GM18909 (cell line): ENCODE measurements at regions not wholly inside any gene's neighbourhood (a gene's known extent, or its start where the extent isn't known, plus 50 kb on each side); places are given as distances from the start of the nearest gene placed in this dataset.
"Not testable (repeated sequence)": the region's sequence is repeated elsewhere in the genome, so short reads cannot be mapped to it uniquely, and the experiment has no call there.

Experiments
- ATAC-seq: cut with Tn5 transposase; IDR thresholded peaks from one replicate; pipeline ENCODE4 v1.9.1; 2021; ENCODE audit warnings: mild to moderate bottlenecking; ENCODE audit not compliant: unreplicated experiment, poor library complexity

GRCh38 chr12:131397493-131398181 lies 313.3 kb upstream of the SFSWAP start:
- ATAC-seq = no peak

- ATAC-seq = no peak
Measured at GRCh38 chr12:131399000-131399399, 311.9 kb upstream of the SFSWAP start.

- not testable (repeated sequence) for ATAC-seq
Measured at GRCh38 chr12:131400668-131401294, 310.1 kb upstream of the SFSWAP start.

- not testable (repeated sequence) for ATAC-seq
Measured at GRCh38 chr12:131401907-131402633, 308.8 kb upstream of the SFSWAP start.

DNA sequence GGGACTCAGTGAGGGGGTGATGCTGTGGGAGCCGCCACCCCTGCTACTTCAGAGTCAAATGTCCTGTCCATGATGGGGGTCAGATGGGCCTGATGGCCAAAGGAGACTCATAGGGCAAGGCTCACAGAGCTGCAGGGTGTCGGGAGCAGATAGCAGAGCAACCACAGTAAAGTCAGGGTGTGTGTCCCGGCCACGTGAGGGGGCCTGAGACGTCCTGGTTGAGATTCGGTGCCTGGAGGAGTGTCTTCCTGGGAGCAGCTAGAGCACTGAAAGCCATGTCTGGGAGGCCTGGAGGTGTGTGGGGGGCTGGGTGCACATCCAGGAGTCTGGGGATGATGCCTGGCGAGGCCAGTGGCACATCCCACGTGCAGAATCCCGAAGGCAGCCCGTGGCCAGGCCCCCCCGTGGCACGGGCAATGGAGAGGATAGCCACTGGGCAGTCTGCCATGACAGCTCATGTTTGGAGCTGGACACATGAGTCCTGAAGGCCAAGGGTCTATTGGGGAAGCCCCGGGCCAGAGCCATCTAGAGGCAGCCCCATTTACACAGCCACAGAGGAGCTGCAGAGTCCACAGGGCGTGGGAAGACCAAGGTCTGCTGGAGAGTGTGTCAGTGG lies 308.0 kb upstream of the SFSWAP start:
- ATAC-seq = no peak

GRCh38 chr12:131403676-131404075 lies 307.2 kb upstream of the SFSWAP start:
- ATAC-seq = no peak

GRCh38 chr12:131404705-131405104 lies 306.2 kb upstream of the SFSWAP start:
- ATAC-seq = no peak

DNA sequence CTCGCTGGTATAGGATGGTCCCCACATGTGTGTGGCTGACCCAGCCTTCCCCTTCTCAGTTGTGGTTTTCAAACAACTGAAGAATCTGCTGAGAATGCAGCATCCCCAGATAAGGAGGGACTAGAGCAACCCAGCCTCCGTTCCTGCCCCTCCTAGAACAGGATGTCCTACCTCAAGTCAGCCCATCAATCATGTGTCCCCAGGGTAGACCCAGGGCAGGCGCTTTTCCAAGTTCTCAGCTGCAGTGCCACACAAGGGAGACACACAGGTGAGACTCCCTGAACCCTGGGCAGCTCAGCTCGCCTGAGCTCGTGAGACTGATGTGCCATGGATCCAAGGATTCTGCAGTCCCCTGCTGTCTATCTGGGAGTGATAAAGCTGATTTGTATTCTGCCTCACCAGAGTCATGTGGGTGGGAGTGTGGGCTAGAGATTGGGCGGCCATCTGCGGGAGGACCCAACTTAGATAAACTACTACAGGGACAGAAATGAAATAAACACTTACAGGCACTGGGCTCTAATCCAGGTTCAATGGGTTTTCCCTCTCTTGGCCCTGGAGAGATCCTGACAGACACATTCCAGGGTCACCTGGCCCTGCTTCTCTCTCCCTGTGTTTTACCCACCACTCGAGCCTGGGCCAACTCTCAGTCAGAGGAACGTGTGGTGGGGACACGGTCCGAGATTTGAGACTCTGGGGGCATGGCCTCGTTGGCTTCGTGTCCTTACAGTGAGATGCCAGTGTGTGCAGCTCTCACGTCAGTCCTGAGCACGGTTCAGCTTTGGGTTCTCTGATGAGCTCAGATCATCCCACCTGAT lies 303.5 kb upstream of the SFSWAP start:
- ATAC-seq = no peak

- no peak for ATAC-seq
Measured at GRCh38 chr12:131408036-131408365, 302.9 kb upstream of the SFSWAP start.

DNA sequence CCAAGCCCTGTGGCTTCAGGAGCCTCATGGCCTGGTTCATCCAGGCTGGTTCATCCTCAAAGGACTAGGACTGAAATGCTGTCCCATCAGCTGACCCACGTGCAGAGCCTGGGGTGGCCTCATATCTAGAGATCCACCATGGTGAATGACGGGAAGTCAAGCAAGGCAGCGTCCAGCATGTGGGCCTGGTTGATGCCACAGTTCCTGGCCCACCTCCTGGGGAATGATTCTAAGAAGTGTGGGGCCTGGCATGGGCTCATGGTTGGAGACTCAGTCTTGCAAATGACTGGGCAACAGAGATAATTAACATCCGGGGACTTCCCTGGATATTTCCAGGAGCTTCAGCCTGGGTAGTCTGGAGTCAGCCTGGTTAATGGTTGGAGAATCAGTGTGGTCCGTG lies 302.4 kb upstream of the SFSWAP start:
- ATAC-seq = no peak

GRCh38 chr12:131409211-131409610 lies 301.7 kb upstream of the SFSWAP start:
- no peak for ATAC-seq

- ATAC-seq = not testable (repeated sequence)
Measured at GRCh38 chr12:131411827-131412226, 299.1 kb upstream of the SFSWAP start.

DNA sequence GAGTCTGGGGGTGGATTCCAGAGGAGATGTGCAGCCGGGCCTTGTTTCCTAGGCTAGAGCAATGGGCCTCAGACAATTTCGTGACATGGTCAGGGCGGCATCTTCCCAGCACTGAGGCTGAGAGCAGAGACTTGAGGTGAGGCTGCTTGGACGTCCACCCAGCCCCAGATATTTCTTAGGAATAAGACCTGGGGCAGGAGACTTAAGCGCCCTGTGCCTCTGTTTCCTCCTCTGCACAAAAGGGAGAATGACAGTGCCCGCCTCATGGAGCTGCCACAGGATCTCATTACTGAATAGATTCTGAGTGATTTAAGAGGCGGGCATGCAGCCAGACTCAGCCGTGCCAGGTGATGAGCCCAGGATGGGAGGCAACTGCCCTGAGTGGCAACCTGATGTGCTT lies 297.9 kb upstream of the SFSWAP start:
- ATAC-seq = no peak

DNA sequence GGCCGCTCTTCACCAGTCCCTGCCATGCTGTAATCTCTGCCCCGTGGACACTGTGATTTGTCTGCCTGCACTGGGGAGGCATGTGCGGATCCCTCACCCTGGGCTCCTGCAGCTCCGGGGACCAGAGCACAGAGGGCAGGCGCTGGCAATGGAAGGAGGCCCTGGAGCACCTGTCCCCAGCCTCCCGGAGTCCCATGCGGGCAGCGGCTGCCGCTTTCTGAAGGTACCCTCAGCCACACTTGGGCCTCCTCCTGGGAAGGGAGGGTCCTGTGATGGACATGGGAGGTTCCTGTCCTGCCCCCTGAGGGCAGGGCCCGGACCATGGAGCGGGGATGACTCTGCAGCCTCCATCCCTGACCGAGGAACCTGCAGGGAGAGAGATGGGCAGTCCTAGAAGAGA lies 297.4 kb upstream of the SFSWAP start:
- ATAC-seq = no peak

DNA sequence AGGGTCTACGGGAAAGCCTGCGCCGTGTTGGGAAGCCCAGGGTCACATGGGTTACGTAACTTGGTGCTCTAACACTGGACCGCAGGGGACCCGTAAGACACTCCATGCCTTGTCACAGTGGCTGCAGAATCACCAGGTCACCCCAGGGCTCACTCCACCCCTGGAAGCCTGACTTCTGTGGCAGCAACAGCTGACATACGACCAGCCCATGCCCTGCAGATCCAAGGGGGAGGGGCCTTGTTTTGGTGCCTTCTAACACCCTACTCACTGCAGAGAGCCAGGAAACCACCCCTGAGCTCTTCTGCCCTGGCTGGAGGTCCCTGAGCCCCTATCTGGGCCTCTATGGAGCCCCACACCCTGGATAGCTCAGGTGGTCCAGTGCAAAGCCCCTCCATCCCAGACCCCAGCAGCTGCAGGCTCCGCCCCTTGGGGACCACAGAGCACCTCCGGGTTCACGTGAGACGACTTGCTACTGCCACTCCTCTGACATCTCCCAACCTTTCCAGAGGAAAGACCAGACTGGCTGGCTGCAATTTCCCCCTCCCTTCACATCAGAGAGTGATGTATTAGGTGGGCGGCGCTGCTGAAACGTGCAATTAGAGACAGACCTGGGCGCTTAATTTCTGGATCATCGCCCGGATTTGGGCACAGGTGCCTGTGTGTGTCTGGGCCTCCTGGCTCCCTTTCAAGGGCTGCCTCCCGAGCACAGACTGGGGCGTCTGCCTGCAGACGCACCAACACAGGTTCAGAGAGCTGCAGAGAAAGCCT lies 296.6 kb upstream of the SFSWAP start:
- ATAC-seq = not testable (repeated sequence)

DNA sequence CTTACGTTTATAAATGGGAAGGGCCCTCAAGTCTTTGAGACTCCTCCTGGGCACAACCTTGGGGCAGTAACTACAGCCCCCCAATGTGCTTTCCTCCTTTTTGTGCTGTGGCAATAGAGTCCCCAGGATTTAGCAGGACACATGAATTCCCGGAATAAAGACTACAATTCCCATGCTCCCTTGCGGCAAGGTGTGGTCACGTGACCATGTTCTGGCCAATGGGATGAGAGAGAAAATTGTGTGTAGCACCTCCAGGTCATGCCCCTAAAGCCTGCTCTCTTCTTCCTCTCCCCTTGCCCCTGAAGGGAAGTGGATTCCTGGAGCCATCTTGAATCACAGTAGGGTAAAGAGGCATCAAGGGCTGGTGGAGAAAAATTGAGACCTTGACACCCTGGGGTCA lies 295.1 kb upstream of the SFSWAP start:
- ATAC-seq = no peak

GRCh38 chr12:131418121-131418520 lies 292.8 kb upstream of the SFSWAP start:
- ATAC-seq = no peak

DNA sequence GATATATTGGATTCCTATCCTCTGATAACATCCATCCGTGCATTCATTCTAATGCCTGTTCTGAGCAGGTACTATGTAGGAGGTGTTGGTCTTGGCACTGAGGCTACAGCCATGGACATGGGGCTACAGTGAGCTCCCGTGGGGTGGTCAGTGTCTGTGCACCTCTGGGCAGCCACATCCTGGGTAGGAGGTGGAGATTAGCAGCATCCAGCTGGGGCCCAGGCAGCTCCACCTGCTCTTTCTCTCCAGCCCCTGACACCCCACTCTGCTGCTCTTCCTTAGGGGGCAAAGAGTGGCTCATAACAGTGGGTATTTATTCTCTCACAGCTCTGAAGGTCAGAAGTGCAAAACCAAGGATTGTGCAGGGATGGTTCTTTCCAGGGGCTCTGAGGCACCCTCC lies 292.0 kb upstream of the SFSWAP start:
- ATAC-seq = no peak

DNA sequence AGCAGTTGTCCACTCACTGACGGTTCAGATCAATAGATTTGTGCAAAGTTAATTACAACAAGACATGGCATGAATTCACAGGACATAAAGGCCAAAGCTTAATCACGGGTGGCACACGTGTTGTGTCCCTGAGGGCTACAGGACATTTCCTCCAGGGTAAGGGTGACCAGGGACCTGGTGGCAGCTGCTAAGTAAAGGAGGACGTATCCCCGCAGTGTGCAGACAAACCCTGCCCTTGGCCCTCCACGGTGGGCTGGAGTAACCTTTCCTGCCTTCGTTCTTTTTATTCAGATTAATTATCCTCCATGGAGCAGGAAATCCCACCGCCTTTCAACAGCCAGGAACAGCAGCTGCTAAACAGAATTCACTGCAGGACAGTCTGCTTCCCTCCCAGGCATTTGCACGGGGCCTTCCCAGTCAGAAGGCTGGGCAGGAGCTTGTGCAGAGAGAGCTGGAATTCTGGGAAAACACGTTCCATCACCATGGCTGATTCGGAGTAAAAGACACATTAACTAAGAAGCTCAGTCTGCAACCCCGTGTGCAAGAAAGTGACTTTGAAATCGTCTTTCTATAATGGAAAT lies 289.9 kb upstream of the SFSWAP start:
- ATAC-seq = no peak
